HG03565 (cell line): ENCODE measurements at regions not wholly inside any gene's neighbourhood (a gene's known extent, or its start where the extent isn't known, plus 50 kb on each side); places are given as distances from the start of the nearest gene placed in this dataset.

ENCODE experiments used
- ATAC-seq: cut with Tn5 transposase; IDR thresholded peaks from one replicate; pipeline ENCODE4 v1.9.1; 2021; ENCODE audit warnings: mild to moderate bottlenecking, moderate library complexity; ENCODE audit not compliant: unreplicated experiment

DNA sequence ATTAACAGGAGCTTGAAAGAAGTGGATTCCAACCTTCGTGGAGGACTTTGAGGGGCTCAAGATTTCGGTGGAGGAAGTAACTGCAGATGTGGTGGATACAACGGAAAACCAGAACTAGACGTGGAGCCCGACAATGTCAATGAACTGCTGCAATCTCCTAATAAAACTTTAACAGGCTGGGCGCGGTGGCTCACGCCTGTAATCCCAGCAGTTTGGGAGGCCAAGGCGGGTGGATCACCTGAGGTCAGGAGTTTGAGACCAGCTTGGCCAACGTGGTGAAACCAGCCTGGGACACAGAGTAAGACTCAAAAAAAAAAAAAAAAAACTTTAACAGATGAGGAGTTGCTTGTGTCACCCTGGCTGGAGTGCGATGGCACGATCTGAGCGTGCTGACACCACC, 477.8 kb upstream of the MKI67 start:
- ATAC-seq, result no peak

- ATAC-seq, result no peak
Observed at GRCh38 chr10:128605180-128605579, 479.0 kb upstream of the MKI67 start.

DNA sequence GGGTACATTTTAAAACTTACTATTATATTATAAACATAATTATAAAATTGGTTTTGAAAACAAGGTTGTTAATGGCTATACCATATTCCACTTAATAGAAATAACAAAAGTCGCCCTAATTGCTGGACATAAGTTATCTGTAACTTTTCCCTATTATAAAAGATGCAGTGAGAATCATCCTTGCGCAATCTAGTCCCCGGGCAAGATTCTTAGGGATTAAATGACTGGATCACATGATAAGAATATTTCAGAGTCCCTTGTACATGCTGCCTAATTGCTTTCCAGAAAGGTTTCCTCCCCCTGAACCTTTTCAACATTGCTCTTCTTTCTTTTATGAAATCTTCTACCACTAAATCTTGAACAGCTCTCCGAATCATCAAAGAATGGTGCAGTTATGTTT, 479.8 kb upstream of the MKI67 start:
- no peak for ATAC-seq

GRCh38 chr10:128608791-128609190, 482.6 kb upstream of the MKI67 start:
- no peak for ATAC-seq

- ATAC-seq, result no peak
Observed at GRCh38 chr10:128609460-128609859, 483.2 kb upstream of the MKI67 start.

GRCh38 chr10:128610113-128610512, 483.9 kb upstream of the MKI67 start:
- no peak for ATAC-seq

DNA sequence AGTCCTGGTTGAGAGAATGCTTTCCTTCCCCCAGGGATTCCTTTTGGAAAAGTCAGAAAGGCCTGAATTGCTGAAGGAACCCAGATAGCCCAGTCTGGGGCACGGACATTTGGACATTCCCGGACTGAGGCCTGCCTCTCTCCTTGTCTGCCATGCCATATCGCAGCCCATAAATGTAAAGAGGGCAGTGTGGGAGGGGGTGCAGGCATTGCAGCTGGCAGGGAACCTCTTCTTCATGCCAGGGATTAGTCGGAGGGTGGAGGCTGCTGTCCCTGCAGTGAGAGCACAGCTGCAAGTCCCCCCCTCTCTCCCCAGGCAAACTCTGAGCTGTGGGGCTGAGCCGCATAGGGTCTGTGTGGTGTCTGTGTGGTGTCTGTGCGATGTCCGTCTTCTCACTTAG, 486.0 kb upstream of the MKI67 start:
- no peak for ATAC-seq

DNA sequence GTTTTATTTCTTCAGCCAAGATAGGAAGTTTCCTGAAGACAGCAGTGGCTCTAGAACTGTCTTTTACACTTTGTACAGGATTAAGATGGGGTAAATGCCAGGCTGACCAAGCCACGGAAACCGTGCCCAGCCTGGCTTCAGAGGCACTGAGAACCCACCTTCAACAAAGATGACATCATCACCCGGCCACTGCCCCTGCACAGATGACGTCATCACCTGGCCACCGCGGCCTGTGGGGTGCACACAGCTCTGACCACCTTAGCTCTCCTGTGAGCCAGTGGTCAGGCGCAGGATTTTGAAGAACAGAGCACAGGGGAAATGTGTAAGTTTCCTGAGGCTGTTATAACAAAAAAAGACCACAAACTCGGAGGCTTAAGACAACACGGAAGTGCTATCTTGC, 486.4 kb upstream of the MKI67 start:
- ATAC-seq, result no peak

- ATAC-seq, result no peak
Observed at GRCh38 chr10:128614016-128614605, 487.9 kb upstream of the MKI67 start.

GRCh38 chr10:128614802-128615553, 488.8 kb upstream of the MKI67 start:
- no peak for ATAC-seq

- ATAC-seq, result no peak
Observed at GRCh38 chr10:128617532-128617931, 491.3 kb upstream of the MKI67 start.

GRCh38 chr10:128622706-128623105, 496.5 kb upstream of the MKI67 start:
- ATAC-seq, result no peak

DNA sequence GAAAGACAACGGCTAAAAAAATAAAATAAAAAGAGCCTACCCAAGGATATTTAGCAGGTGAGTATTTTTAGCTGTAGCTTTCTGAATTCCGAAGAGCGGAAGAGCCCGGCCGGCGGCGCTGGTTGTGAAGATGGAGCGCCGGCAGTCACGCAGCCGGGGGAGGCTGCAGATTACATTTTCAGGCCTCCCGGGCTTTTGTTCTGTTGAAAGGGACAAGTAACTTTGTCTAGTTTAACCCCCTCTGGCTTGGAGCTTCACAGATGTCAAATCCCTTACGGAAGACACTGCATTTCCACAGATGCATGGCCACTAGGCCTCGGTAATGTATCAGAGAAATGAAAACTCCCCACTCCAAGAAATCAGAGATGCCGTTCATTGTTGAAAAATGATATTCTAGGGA, 497.6 kb upstream of the MKI67 start:
- ATAC-seq, result no peak

GRCh38 chr10:128624656-128625530, 498.7 kb upstream of the MKI67 start:
- no peak for ATAC-seq

DNA sequence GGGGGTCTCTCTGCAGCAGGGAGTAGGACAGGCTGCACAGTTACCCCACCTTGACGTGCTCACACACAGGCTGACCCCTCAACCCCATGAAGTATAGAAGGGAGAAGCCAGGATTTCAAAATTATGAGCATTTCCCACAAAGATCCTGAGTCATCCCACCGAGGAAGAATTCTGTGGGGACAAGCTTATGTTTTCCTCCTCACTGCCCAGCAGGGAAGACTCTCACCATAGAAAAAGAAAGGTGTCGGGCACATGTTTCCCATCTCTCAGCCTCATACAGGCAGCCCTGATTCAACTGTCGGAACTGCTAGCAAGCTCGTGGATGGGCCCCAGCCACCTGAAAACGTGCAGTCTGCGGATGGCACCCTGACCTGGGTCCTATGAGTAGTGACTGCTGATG, 499.7 kb upstream of the MKI67 start:
- ATAC-seq, result no peak

DNA sequence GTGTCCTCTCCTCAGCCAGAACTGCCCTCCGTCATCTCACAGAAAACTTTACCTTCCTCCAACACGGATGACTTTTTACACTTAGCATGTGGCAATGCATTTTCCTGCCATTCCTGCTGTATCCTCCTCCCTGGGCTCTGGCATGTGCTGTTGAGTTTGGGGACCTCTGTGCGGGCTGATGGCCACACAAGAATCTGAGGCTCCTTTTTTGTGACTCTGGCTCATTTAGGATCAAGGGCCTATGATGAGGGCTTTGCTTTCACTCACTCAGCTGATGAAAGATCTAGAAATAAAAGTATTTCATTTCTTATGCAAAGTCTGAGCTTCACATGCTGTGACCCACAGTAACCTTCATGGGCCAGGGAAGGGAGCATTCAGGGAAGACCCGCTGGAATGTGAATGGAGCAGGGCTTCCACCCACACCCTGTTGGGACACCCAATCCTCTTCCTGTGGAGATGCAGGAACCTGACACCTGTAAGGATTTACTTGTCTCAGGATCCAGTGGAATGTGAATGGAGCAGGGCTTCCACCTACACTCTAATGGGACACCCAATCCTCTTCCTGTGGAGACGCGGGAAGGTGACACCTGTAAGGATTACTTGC, 500.3 kb upstream of the MKI67 start:
- no peak for ATAC-seq

DNA sequence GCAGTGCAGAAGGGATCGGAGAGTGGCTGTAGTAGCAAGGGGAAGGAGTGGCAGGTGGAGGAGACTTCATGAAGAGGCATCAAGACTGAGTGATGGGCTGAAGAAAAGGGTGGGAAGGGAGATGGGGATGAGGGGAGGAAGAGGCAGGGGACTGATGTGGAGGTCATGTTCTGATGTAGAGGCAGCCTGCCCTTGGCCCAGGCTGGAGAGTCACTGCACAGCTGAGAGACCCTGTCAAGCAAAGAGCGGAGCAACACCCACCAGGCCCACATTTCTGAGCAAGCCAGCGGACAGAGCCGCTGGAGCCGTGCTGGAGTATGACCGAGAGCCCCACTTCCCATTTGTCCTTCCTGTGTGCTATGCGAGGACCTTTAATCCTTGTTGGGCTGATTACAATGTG, 501.6 kb upstream of the MKI67 start:
- ATAC-seq, result no peak

DNA sequence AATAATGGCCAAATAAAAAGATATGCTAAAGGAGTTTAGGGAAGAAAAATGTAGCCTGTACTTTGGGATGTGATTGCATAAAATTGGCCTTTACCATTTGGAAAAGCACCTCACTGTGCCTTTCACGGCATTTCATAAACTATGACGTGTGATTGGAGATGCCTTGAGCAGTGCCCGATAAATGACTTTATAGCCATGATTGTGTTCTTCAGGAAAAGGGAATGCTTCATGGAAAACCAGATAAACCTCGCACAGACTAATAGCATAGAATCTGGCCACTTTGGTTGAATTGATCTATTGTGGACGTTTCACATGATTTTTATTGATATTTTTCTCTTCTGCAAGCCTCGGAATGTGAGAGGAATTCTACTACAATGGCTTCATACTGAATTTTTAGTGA, 502.0 kb upstream of the MKI67 start:
- ATAC-seq, result no peak

- ATAC-seq, result no peak
Observed at GRCh38 chr10:128629111-128630096, 503.2 kb upstream of the MKI67 start.

DNA sequence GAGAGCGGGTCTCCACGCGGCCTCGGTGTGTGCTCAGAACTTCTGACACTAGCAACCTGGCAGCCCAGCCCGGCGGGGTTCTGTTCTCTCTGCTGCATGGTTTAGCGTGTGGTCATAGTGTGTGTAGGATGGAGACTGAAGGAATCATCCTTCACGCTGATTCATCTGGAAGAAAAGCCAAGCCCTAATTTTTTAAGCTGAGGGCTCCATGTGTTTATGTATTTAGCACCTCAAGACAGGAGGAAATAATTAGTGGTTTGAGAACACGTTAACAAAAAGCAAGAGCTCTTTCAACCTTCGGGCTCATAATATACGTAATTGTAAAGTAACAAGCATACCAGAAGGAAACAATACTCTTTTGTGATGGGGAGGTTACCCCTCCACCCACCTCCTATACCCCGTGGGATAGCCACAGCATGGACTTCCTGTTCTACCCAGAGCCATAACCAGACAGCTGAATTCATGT, 504.6 kb upstream of the MKI67 start:
- no peak for ATAC-seq
